Fibroblast of lung (primary cell): ENCODE measurements at regions not wholly inside any gene's neighbourhood (a gene's known extent, or its start where the extent isn't known, plus 50 kb on each side); places are given as distances from the start of the nearest gene placed in this dataset.

ENCODE experiments used
- DNase-seq, 2 donors: peaks; one replicate each; pipeline versions ENCODE4 v3.0.0 to v3.0.0-alpha.2; 2010; ENCODE audit warnings: low read depth in 2 of 2
- H2AFZ ChIP-seq: 2 replicates; pipeline ENCODE4 v1.5.1; 2012; ENCODE audit warnings: low read length, control low read depth, inconsistent platforms
- H3K27ac ChIP-seq: 2 replicates; pipeline ENCODE4 v1.5.1; 2011; ENCODE audit warnings: low read length, control low read depth; ENCODE audit not compliant: insufficient read depth
- H3K27me3 ChIP-seq: 2 replicates; pipeline ENCODE4 v1.5.1; 2011; ENCODE audit warnings: mild to moderate bottlenecking, low read length; ENCODE audit not compliant: control insufficient read depth, insufficient read depth
- H3K36me3 ChIP-seq: 2 replicates; pipeline ENCODE4 v1.5.1; 2011; ENCODE audit warnings: low read length; ENCODE audit not compliant: control insufficient read depth, insufficient read depth
- H3K4me1 ChIP-seq: 2 replicates; pipeline ENCODE4 v1.5.1; 2011; ENCODE audit warnings: low read length; ENCODE audit not compliant: control insufficient read depth, insufficient read depth; ENCODE audit errors: extremely low read depth
- H3K4me2 ChIP-seq: 2 replicates; pipeline ENCODE4 v1.5.1; 2011; ENCODE audit warnings: low read length, control low read depth; ENCODE audit not compliant: insufficient read depth; ENCODE audit errors: extremely low read depth
- H3K4me3 ChIP-seq, 4 experiments: fragments of 200-600 bp in 1 of 4; sonication (generic) in 1 of 4; replicated peaks in 1 of 4; 2 replicates each; pipeline ENCODE4 v1.5.1; 2011 to 2016; ENCODE audit warnings: low read length in 4 of 4, low read depth in 3 of 4, mild to moderate bottlenecking in 3 of 4, control low read depth in 2 of 4, inconsistent platforms in 1 of 4, mixed read lengths in 1 of 4; ENCODE audit not compliant: insufficient read depth in 1 of 4; ENCODE audit errors: control extremely low read depth in 1 of 4
- H3K79me2 ChIP-seq: 2 replicates; pipeline ENCODE4 v1.5.1; 2012; ENCODE audit warnings: mild to moderate bottlenecking, low read length, inconsistent platforms; ENCODE audit not compliant: control insufficient read depth, insufficient read depth
- H3K9ac ChIP-seq: 2 replicates; pipeline ENCODE4 v1.5.1; 2011; ENCODE audit warnings: mild to moderate bottlenecking, low read length, control low read depth; ENCODE audit not compliant: insufficient read depth
- H3K9me3 ChIP-seq: 2 replicates; pipeline ENCODE4 v1.5.1; 2012; ENCODE audit warnings: low read depth, low read length; ENCODE audit not compliant: control insufficient read depth, insufficient read depth
- H4K20me1 ChIP-seq: 2 replicates; pipeline ENCODE4 v1.5.1; 2011; ENCODE audit warnings: low read length; ENCODE audit not compliant: control insufficient read depth, insufficient read depth; ENCODE audit errors: extremely low read depth
- CTCF ChIP-seq, 2 donors: IDR thresholded peaks in 1 of 2; conservative IDR thresholded peaks in 1 of 2; 1 replicate in 1 of 2; 2 replicates in 1 of 2; pipeline ENCODE4 v1.5.1; 2011 to 2012; ENCODE audit warnings: low read length in 2 of 2, control low read depth in 1 of 2, inconsistent platforms in 1 of 2, low read depth in 1 of 2, mild to moderate bottlenecking in 1 of 2
- EZH2 ChIP-seq: IDR thresholded peaks from 2 replicates; pipeline ENCODE4 v1.5.1; 2012; ENCODE audit warnings: low read length, control low read depth, mild to moderate bottlenecking; ENCODE audit errors: missing control alignments

- Histone ChIP-seq H3K79me2 (no peaks in the 10 kb centered on the region), H3K9me3 (no peaks in the 10 kb centered on the region), H3K4me1 (no peaks in the 10 kb centered on the region), H3K36me3 (no peaks in the 10 kb centered on the region), H3K27me3 (no peaks in the 10 kb centered on the region), H4K20me1 (no peaks in the 10 kb centered on the region), H3K27ac (no peak overlapping the region), H3K9ac (no peak overlapping the region), H3K4me2 (no peak overlapping the region), H3K4me3 (no peak overlapping the region), H2AFZ (no peak overlapping the region)
- TF ChIP-seq CTCF (conservative IDR thresholded peaks at IDR 0.05 in 1 of 2, IDR thresholded peaks at IDR 0.05 in 1 of 2; ENCODE audit: low read depth in 1 of 2, low read length in 2 of 2) (no peak), EZH2 (no peak)
- no peak for DNase-seq
These were observed 239.8 kb downstream of the METTL4 start for GRCh38 chr18:2331491-2331890.

DNA sequence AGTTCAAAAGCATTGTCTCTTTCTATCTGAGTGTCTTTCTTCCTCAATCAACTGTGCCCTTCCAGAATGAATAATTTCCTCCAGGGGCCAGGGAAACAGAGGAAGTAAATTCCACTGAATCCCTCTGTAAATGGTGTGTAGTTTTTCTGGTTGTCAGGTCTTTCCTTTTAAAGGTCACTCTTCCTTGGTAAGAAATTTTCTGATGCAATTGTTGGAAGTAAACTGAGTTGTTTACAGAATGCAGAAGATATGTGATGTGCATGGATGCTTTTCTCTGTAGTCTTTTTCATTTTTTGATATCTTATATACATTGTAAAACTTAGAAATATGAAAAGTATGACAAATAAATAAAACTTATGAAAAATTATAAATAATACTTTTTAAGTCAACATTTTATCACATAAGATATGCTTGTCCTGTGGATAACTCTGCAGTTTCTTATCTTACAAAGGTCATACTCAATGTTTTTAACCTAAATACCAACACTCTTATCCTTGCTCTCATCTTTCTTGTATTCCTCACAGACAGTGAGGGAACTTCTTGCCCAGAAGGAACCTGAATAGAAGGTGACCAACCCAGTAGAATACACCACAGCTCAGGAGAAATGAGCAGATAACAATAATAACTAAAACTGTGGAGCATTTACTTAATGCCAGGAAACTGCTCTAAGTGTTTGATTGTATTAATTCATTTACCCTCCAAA, 234.5 kb downstream of the METTL4 start:
- Histone ChIP-seq H2AFZ (no peak overlapping the region), H3K9me3 (no peaks in the 10 kb centered on the region)

DNA sequence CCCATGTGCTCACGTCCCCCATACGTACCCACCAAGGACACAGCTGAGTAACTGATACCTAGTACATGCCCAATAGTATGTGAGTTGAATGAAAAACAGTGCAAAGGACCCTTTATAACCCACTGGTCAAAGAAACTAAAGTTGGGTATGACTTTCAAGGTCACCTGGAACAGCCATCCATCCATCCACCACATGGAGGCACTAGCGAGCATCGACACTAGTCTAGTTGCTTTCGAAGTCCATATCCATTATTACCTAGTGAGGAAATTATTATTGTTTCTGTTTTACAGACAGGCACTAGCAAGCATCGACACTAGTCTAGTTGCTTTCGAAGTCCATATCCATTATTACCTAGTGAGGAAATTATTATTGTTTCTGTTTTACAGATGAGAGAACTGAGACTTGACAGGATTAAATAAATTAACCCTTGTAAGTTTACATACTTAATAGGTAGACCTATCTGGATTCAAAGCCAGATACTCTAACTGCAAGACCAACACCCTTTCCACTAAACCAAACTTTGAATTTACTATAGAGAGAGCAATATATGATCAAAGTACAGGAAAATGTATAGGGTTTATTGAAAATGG, 233.7 kb downstream of the METTL4 start:
- Histone ChIP-seq H4K20me1 (no peaks in the 10 kb centered on the region), H3K36me3 (no peaks in the 10 kb centered on the region), H3K4me1 (no peaks in the 10 kb centered on the region), H3K79me2 (no peaks in the 10 kb centered on the region), H3K9me3 (no peaks in the 10 kb centered on the region), H3K27me3 (no peaks in the 10 kb centered on the region), H3K4me3 (no peak overlapping the region), H3K4me2 (no peak overlapping the region), H3K27ac (no peak overlapping the region), H2AFZ (no peak overlapping the region), H3K9ac (no peak overlapping the region)
- TF ChIP-seq CTCF (conservative IDR thresholded peaks at IDR 0.05 in 1 of 2, IDR thresholded peaks at IDR 0.05 in 1 of 2; ENCODE audit: low read depth in 1 of 2, low read length in 2 of 2) (peak; percentile 65 to 74), EZH2 (no peak)
- peak in 1 of 2 donors; percentile 50 for DNase-seq

More for the DNA sequence above, 234.5 kb downstream of the METTL4 start:
- Histone ChIP-seq H3K27me3 (no peaks in the 10 kb centered on the region), H3K27ac (no peak overlapping the region), H4K20me1 (no peaks in the 10 kb centered on the region), H3K4me3 (no peak overlapping the region), H3K4me1 (no peaks in the 10 kb centered on the region), H3K79me2 (no peaks in the 10 kb centered on the region), H3K9ac (no peak overlapping the region), H3K36me3 (no peaks in the 10 kb centered on the region), H3K4me2 (no peak overlapping the region)
- DNase-seq, result no peak
- no peak for TF ChIP-seq CTCF (conservative IDR thresholded peaks at IDR 0.05 in 1 of 2, IDR thresholded peaks at IDR 0.05 in 1 of 2; ENCODE audit: low read depth in 1 of 2, low read length in 2 of 2)
